WERI-Rb-1 (cell line): ENCODE measurements at regions not wholly inside any gene's neighbourhood (a gene's known extent, or its start where the extent isn't known, plus 50 kb on each side); places are given as distances from the start of the nearest gene placed in this dataset.

Source experiments
- DNase-seq: peaks from one replicate; pipeline ENCODE4 v3.0.0-alpha.2; 2020
- H3K27ac ChIP-seq: fragments of 250-450 bp; sonication (Bioruptor Pico); 2 replicates; pipeline ENCODE4 v1.5.1; 2020; ENCODE audit warnings: mild to moderate bottlenecking, moderate library complexity
- H3K27me3 ChIP-seq: fragments of 250-450 bp; sonication (Bioruptor Pico); 2 replicates; pipeline ENCODE4 v1.5.1; 2021; ENCODE audit warnings: mild to moderate bottlenecking, low read depth, moderate library complexity; ENCODE audit not compliant: insufficient read depth, severe bottlenecking
- H3K36me3 ChIP-seq: fragments of 250-450 bp; sonication (Bioruptor Pico); 2 replicates; pipeline ENCODE4 v1.5.1; 2020; ENCODE audit warnings: mild to moderate bottlenecking, moderate library complexity
- H3K4me3 ChIP-seq: 2 replicates; pipeline ENCODE4 v1.5.1; 2011; ENCODE audit warnings: low read depth, mild to moderate bottlenecking, control low read depth, low read length
- H3K9me3 ChIP-seq: fragments of 250-450 bp; sonication (Bioruptor Pico); 2 replicates; pipeline ENCODE4 v1.5.1; 2021; ENCODE audit warnings: mild to moderate bottlenecking, moderate library complexity; ENCODE audit not compliant: severe bottlenecking
- CTCF ChIP-seq: IDR thresholded peaks from 2 replicates; pipeline ENCODE4 v1.5.1; 2011; ENCODE audit warnings: low read depth, mild to moderate bottlenecking, control low read depth, inconsistent platforms, low read length

GRCh38 chr20:7352165-7352564 is 584.7 kb downstream of the BMP2 start:
- Histone ChIP-seq H3K36me3 (no peaks in the 10 kb centered on the region), H3K4me3 (no peak overlapping the region), H3K27ac (no peak overlapping the region), H3K27me3 (peaks cover 16% of the 10 kb centered on the region), H3K9me3 (no peaks in the 10 kb centered on the region)
- TF ChIP-seq CTCF: no peak
- no peak for DNase-seq

- H3K36me3 ChIP-seq: no peaks in the 10 kb centered on the region
- H3K9me3 ChIP-seq: no peaks in the 10 kb centered on the region
- no peak for TF ChIP-seq CTCF
- H3K27ac ChIP-seq: no peak overlapping the region
- H3K4me3 ChIP-seq: no peak overlapping the region
- peaks cover 19% of the 10 kb centered on the region for H3K27me3 ChIP-seq
- DNase-seq: no peak
Measured at GRCh38 chr20:7355051-7355450, 585.2 kb downstream of the HAO1 start.

DNA sequence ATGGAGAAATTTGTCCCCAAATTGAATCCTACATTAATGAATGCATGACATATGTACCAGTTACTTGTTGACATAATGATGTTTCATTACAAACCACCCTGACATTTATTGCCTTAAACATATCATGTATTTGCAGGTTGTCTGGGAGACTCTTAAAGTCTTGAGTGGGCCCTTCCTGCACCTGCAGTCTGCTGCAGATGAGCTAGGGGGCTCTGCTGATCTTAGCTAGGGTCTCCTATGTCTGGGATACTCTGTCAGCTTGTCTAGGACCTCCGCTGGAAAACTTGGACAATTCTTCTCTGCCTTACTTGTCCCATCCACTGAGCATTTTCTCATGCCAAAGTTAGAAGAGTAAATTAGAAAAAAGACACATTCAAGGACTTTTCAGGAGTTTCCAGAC is 581.6 kb downstream of the HAO1 start:
- peak; percentile 5 for DNase-seq
- Histone ChIP-seq H3K27me3 (peaks cover 15% of the 10 kb centered on the region), H3K4me3 (no peak overlapping the region), H3K36me3 (no peaks in the 10 kb centered on the region), H3K9me3 (no peaks in the 10 kb centered on the region), H3K27ac (no peak overlapping the region)
- peak; percentile 34; the same call in 1 of the 2 replicates for TF ChIP-seq CTCF

DNA sequence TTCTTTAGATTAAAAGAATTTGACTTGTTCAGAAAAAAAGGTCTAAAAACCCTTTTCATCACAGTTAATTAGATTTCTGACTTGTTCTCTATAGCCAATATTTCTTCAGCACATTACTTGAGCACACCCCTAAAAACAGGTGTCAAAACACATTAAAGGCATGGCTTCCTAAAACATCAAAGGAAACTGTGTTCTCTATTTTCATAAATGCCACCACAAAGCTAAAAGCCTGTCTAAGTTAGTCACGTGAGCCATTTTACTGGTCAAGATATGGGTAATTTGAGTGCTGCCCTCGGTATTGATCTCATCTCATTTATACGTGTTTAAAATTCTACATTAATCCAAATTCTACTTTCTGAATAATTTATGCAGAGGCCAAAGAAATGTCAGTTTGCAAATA is 580.5 kb downstream of the HAO1 start:
- no peaks in the 10 kb centered on the region for H3K36me3 ChIP-seq
- no peak for TF ChIP-seq CTCF
- H3K4me3 ChIP-seq: no peak overlapping the region
- H3K9me3 ChIP-seq: no peaks in the 10 kb centered on the region
- no peak for DNase-seq
- H3K27me3 ChIP-seq: peaks cover 15% of the 10 kb centered on the region
- no peak overlapping the region for H3K27ac ChIP-seq

DNA sequence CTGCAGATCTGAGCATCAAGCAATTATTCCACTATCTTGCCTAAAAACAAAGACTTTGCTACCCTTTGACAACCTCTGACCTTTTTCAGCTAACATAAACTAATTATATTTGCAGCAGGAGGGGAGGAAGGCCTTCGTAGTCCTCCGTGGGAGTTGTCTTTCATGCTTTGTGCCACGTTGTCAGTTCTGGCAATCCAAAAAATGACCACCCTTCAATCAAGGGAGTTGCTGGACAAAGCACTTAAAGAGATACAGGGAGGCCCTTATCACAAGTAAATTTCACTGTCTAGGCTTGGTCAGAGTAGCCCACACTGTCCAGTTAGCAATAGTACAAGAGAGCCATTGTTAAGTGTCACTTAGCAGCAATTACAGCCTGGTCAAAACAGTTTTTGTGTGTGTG is 578.9 kb downstream of the HAO1 start:
- peaks cover 13% of the 10 kb centered on the region for H3K27me3 ChIP-seq
- H3K36me3 ChIP-seq: no peaks in the 10 kb centered on the region
- no peak overlapping the region for H3K27ac ChIP-seq
- no peak for DNase-seq
- H3K9me3 ChIP-seq: no peaks in the 10 kb centered on the region
- no peak overlapping the region for H3K4me3 ChIP-seq
- TF ChIP-seq CTCF: no peak

DNA sequence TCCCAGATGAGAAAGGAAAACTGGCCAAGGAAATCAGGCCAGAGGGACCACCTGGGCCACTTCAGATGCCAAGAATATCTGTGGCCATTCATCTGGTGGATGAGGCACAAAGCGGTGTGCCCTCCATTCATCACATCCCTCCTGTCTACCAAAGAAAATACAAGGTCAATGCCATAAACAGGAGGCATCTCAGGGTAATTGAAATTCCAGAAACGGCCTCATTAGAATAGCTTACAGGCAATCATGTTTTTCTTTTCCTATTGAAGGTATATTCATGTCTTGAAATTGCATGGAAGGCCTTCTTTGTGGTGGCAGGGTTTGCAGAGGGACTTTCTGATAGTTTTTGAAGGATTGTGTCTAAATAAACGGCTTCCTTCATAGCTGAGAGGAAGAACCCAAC is 578.3 kb downstream of the HAO1 start:
- no peaks in the 10 kb centered on the region for H3K36me3 ChIP-seq

More for the DNA sequence above, 578.3 kb downstream of the HAO1 start:
- Histone ChIP-seq H3K27me3 (peaks cover 13% of the 10 kb centered on the region), H3K4me3 (no peak overlapping the region), H3K27ac (no peak overlapping the region), H3K9me3 (no peaks in the 10 kb centered on the region)
- no peak for TF ChIP-seq CTCF
- DNase-seq: no peak
